ENCODE measurements at regions not wholly inside any gene's neighbourhood (a gene's known extent, or its start where the extent isn't known, plus 50 kb on each side); places are given as distances from the start of the nearest gene placed in this dataset.

DNA sequence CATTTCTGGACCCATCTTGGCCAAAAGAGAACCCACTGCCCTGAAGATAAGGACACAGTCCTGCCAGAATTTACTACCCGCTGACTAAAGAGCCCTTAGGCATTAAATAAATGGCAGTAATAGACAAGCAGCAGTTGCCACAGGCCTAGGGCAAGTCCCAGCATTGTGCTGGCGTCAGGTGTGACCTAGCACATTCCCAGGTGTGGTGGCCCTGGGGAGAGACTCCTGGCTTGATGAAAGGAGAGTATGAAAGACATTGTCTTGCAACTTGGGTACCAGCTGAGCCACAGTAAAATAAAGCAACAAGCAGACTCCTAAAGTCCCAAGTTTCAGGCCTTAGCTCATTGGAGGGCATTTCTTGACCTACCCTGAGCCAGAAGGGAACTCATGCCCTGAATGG, 715.7 kb upstream of the SORCS1 start:
- Histone ChIP-seq H3K9ac (ENCODE audit: low read depth in 1 of 2, low read length in 2 of 2) (no peak overlapping the region), H3K27me3 (ENCODE audit: control insufficient read depth in 4 of 4, insufficient read depth in 4 of 4, low read length in 3 of 4) (no peaks in the 10 kb centered on the region), H3K9me3 (ENCODE audit: control insufficient read depth in 4 of 4, low read length in 3 of 4) (peaks cover 0 to 2% (median 0%) of the 10 kb centered on the region in 4 donors), H3K27ac (ENCODE audit: low read depth in 1 of 2, low read length in 2 of 2) (no peak overlapping the region), H3K4me3 (ENCODE audit: low read depth in 1 of 3, low read length in 3 of 3) (no peak overlapping the region), H3K4me1 (ENCODE audit: control insufficient read depth in 4 of 4, insufficient read depth in 4 of 4, low read length in 3 of 4) (no peaks in the 10 kb centered on the region), H3K36me3 (ENCODE audit: control insufficient read depth in 4 of 4, insufficient read depth in 3 of 4, low read depth in 1 of 4, low read length in 3 of 4) (no peaks in the 10 kb centered on the region)
- no peak for DNase-seq (ENCODE audit: low spot score)
- 76% methylated on average over 2 of the region's 2 CpGs for WGBS
- TF ChIP-seq EGR1 (IDR thresholded peaks at IDR 0.05; ENCODE audit: low read depth in 2 of 2) = no peak
- no peak for TF ChIP-seq RAD21 (IDR thresholded peaks at IDR 0.05)
- no peak for TF ChIP-seq SP1 (IDR thresholded peaks at IDR 0.05)

GRCh38 chr10:107873007-107873406, 708.5 kb upstream of the SORCS1 start:
- H3K27me3 ChIP-seq (ENCODE audit: control insufficient read depth in 4 of 4, insufficient read depth in 4 of 4, low read length in 3 of 4) = no peaks in the 10 kb centered on the region
- H3K36me3 ChIP-seq (ENCODE audit: control insufficient read depth in 4 of 4, insufficient read depth in 3 of 4, low read depth in 1 of 4, low read length in 3 of 4) = no peaks in the 10 kb centered on the region
- WGBS = 77% methylated on average over 3 of the region's 3 CpGs
- H3K9me3 ChIP-seq (ENCODE audit: control insufficient read depth in 4 of 4, low read length in 3 of 4) = no peaks in the 10 kb centered on the region
- no peaks in the 10 kb centered on the region for H3K4me1 ChIP-seq (ENCODE audit: control insufficient read depth in 4 of 4, insufficient read depth in 4 of 4, low read length in 3 of 4)
- H3K4me3 ChIP-seq (ENCODE audit: low read depth in 1 of 3, low read length in 3 of 3) = no peak overlapping the region
- TF ChIP-seq HNF4G (IDR thresholded peaks at IDR 0.05) (no peak), CTCF (IDR thresholded peaks at IDR 0.05; ENCODE audit: low read depth, low read length, missing input control) (no peak), FOXA2 (IDR thresholded peaks at IDR 0.05) (no peak), FOXA1 (IDR thresholded peaks at IDR 0.05) (no peak), SP1 (IDR thresholded peaks at IDR 0.05) (no peak), HNF4A (conservative IDR thresholded peaks at IDR 0.05) (no peak), GABPA (IDR thresholded peaks at IDR 0.05 in 1 of 2, conservative IDR thresholded peaks at IDR 0.05 in 1 of 2) (no peak), EGR1 (IDR thresholded peaks at IDR 0.05; ENCODE audit: low read depth in 2 of 2) (no peak), RAD21 (IDR thresholded peaks at IDR 0.05) (no peak), RXRA (IDR thresholded peaks at IDR 0.05) (no peak), TAF1 (conservative IDR thresholded peaks at IDR 0.05) (no peak), NR2F2 (IDR thresholded peaks at IDR 0.05) (no peak), JUND (IDR thresholded peaks at IDR 0.05) (no peak), YY1 (IDR thresholded peaks at IDR 0.05) (no peak)
- TF ChIP-seq, protein P1, sequence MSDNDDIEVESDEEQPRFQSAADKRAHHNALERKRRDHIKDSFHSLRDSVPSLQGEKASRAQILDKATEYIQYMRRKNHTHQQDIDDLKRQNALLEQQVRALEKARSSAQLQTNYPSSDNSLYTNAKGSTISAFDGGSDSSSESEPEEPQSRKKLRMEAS (IDR thresholded peaks at IDR 0.05) = no peak
- TF ChIP-seq, protein P2, sequence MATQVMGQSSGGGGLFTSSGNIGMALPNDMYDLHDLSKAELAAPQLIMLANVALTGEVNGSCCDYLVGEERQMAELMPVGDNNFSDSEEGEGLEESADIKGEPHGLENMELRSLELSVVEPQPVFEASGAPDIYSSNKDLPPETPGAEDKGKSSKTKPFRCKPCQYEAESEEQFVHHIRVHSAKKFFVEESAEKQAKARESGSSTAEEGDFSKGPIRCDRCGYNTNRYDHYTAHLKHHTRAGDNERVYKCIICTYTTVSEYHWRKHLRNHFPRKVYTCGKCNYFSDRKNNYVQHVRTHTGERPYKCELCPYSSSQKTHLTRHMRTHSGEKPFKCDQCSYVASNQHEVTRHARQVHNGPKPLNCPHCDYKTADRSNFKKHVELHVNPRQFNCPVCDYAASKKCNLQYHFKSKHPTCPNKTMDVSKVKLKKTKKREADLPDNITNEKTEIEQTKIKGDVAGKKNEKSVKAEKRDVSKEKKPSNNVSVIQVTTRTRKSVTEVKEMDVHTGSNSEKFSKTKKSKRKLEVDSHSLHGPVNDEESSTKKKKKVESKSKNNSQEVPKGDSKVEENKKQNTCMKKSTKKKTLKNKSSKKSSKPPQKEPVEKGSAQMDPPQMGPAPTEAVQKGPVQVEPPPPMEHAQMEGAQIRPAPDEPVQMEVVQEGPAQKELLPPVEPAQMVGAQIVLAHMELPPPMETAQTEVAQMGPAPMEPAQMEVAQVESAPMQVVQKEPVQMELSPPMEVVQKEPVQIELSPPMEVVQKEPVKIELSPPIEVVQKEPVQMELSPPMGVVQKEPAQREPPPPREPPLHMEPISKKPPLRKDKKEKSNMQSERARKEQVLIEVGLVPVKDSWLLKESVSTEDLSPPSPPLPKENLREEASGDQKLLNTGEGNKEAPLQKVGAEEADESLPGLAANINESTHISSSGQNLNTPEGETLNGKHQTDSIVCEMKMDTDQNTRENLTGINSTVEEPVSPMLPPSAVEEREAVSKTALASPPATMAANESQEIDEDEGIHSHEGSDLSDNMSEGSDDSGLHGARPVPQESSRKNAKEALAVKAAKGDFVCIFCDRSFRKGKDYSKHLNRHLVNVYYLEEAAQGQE (IDR thresholded peaks at IDR 0.05) = no peak
- no peak overlapping the region for H3K9ac ChIP-seq (ENCODE audit: low read depth in 1 of 2, low read length in 2 of 2)
- no peak overlapping the region for H3K27ac ChIP-seq (ENCODE audit: low read depth in 1 of 2, low read length in 2 of 2)
- DNase-seq (ENCODE audit: low spot score) = no peak

Measured in liver (tissue), 8 donors.